Hypothalamus (tissue), 51 donors: ENCODE measurements at regions not wholly inside any gene's neighbourhood (a gene's known extent, or its start where the extent isn't known, plus 50 kb on each side); places are given as distances from the start of the nearest gene placed in this dataset.
"Not testable (repeated sequence)": the region's sequence is repeated elsewhere in the genome, so short reads cannot be mapped to it uniquely, and the experiment has no call there.

Source experiments
- DNase-seq, 51 donors: peaks; one replicate each; lab custom pipeline; 2025; lab: John Stamatoyannopoulos, UW

DNA sequence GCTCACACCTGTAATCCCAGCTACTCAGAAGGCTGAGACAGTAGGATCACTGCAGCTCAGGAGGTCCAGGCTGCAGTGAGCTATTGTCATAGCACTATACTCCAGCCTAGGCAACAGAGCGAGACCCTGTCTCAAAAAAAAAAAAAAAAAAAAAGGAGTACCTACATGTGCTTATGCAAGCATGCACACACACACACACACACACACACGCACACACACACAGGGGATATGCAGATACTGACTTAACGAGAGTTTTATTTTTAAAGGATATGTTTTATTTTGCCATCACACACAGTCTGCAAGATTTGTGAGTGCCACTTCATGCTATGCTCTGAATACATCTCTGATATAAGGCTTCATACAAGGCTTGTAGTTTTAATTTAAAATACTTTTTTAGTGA, 479.3 kb downstream of the NEBL start:
- DNase-seq = no peak

DNA sequence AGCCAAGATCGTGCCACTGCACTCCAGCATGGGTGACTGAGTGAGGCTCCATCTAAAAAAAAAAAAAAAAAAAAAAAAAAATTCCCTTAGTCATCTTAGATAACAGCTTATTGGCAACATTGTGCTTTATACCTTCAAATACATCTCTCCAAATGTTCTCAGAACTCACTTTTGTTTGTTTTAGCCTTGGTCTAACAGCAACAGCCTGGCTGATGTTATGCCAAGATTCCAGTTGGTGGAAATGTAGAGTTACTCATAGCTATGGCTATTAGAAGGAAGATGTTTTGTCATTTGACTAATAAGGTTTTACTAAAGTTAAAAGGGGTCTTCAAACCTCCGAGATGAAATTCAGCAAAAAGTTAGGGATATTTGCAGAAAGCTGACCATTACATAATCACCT, 481.4 kb downstream of the NEBL start:
- no peak for DNase-seq

DNA sequence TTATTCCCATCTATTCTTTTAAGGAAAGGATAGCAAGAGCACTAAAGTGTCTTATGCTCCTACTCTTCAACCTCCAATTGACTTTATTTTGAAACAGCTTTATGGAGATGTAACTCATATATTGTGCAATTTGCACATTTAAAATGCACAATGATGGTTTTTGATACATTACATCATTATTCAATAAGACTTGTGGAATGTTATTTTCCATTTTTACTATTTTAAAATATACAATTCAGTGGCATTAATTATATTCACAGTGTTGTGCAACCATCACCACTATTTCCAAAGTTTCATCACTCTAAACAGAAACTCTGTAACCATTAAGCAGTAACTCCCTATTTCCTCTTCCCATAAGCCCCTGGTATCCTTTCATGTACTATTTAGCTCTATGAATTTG, 489.8 kb downstream of the NEBL start:
- no peak for DNase-seq

DNA sequence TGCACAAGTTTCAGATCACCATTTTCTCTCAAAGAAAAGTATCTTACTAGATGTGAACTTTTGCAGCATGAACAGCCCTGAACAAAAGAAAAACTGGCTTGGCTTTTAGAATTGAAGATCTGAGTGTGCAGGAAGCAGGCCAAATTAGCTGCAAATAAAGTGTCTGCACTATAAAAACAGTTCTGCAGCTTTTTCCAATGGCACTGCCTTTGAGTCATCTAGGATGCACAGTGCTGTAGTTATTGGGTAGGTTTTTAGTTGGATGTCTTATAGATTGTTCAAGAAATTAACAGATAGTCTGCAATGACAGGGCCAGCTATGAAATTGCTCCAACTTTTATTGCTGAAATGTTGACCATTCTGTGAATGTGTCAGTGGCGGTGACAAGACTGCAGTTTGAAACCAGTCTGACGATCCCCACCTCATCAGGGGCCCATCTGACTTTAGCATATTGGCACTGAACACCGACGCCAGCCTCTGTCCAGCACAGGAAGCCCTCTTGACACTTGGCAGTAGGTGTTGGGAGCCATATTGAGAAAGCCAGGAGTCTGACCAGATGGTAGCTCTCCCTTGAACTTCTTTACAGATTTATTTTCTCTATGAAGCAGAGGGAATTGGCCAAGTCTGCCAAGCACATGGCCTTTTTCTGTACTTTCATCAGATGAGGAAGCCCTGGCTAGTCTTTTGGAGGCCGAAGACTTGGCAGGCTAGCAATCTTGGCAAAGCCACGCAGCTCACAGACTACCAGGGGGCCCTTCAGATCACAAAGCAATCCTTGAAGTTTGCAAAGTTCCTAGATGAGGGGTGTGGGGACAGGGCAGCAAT, 490.6 kb downstream of the NEBL start:
- DNase-seq = peak in 15 of 51 donors; percentile 1 to 44 (median 10)

DNA sequence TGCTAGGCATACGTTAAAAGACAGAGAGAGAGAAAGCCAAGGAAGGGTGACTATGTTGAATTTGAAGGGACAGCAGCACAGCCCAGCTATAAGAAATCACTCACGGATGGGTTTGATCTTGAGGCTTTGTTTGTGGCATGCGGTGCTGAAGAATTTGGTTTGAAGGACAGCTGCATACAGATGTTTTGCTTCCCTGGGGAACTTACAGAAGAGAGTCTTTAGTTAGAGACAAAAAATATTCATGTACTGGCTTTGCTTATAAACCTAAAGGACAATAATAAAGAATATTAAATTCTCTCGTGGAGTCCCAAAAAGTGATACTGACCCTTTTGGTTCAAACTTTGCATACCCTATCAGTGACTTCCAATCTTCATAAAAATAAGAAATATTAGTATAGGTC, 491.4 kb downstream of the NEBL start:
- DNase-seq = no peak

DNA sequence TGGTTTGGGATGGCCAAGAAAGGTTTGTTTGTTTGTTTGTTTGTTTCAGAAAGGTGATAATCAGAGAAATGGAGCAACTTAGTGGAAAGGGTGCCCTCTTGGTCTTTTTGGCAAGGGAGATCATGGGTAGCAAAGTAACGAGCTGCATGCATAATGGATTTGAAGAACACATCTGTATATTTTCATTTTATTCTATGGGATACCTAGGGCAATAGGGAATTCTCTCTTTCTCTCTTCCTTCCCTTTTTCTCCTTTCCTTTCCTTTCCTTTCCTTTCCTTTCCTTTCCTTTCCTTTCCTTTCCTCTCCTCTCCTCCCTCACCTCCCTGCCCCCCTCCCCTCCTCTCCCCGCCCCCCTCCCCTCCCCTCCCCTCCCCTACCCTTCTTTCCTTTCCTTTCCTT, 492.1 kb downstream of the NEBL start:
- no peak for DNase-seq

DNA sequence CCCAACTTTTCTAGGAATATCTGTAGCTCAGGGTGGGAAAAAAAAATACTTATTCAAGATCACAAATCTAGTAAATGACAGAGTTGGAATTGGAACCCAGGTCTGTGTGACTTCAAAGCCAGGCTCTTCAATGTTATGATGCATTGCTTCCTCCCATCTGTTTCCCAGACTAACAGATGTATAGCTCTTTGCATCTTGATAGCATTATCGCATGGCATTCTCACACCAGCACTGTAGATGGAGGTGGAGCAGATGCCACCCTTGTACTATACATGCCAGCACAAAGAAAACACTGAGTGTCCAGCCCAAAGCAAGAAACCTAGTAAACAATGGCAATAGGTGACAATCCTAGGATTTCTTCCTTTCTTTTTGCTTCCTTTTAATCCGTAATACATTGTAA, 497.3 kb downstream of the NEBL start:
- DNase-seq = no peak

DNA sequence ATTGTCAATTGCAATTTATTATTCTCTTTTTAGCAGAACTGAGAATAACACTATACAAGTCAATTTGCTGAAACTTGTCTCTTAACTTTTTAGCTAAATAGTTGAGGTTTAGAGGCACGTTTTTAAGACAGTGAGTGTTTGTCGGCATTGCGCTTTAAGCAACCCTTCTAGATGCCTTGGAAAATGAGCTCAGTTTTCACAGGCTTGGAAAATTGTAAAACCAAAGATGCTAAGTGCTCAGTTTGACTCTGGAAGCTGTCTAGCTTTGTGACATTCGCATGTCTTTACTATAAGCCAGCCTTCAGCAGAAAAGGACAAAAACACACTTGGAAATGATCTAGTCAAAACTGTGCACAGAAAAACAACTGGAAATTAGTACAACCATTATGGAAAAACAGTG, 500.4 kb downstream of the NEBL start:
- no peak for DNase-seq

DNA sequence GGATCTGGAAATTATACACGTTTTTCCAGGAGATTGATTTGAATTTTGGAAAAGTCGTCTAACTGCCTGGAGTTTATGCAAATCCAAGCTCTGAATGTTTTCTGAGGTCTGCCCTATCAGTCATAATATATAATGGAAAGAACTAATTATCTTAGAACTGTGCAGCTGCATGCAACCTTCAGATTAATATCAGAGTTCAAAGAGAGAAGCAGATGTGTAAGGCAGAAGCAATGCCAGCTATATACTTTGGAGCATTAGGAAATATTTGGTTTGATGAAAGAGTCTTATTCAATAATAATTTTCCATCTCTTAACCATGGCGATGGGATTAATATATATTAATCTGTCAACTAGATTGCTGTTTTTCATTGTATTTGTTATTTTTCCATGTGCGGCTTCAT, 500.9 kb downstream of the NEBL start:
- no peak for DNase-seq

DNA sequence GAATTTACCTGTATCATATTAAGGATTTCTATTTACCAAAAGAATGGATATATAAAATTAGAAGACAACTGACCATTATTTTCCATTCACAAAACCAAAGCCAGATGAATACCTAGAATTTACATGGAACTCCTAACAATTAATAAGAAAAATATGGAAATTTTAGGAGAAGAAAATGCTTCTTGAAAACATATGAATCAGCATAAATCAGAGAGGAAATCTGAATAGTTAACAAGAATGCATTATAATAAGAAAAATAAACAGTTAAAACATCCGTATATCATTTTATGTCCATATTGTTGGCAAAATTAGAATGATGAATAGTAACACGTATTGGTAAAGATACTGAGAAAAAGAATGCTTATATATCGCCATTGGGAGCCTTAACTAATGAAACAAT, 505.5 kb downstream of the NEBL start:
- DNase-seq = no peak

DNA sequence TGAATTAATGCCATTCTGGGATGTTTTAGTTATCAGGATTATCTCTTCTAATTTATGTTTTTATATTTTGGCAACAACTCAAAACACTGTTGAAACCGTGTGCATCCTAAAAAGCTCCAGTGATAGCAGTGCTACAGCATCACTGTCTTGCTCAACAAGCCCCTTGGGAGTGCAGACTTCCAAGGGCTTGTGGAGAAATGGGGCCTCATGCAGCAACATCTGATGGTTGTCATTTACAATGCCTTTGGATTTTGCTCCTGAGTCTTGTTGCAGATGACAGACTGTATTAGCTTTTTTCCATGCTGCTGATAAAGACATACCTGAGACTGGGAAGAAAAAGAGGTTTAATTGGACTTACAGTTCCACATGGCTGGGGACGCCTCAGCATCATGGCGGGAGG, 515.4 kb downstream of the NEBL start:
- no peak for DNase-seq

DNA sequence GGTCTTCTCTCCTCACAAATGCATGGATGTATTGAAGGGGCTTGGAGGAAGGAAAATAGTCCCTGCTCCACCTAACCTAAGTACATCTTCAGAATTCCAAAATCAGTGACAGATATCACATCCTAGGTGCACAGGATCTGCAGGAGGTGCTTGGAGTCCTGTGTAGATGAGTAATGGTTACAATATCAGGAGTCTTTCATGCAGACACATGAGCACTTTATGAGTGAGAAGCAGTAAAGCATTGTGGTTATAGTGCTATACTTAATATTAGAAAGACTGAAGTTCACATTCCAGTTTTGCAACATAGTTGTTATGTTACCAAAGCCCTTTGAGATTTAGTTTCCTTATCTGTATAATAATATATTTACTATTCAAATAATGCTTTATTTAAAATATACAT, 516.7 kb downstream of the NEBL start:
- DNase-seq = no peak

DNA sequence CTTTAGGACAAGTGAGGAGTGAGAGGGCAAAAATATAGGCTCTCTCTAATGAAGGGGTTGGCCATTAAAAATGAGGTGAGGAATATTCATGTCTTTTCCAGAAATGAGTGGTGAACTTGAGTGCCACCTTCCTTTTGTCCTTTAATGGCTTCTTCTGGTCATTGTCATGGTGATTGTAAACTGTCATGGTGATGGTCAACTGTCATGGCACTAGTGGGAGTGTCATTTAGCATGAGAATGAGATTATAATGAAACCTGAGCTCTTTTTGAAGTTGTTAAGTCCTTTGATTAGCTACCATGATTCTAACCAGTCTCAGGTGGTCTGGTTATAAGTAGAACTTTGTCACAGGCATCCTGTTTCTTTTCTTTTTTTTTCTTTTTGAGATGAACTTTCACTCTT, 524.4 kb downstream of the NEBL start:
- DNase-seq = no peak

DNA sequence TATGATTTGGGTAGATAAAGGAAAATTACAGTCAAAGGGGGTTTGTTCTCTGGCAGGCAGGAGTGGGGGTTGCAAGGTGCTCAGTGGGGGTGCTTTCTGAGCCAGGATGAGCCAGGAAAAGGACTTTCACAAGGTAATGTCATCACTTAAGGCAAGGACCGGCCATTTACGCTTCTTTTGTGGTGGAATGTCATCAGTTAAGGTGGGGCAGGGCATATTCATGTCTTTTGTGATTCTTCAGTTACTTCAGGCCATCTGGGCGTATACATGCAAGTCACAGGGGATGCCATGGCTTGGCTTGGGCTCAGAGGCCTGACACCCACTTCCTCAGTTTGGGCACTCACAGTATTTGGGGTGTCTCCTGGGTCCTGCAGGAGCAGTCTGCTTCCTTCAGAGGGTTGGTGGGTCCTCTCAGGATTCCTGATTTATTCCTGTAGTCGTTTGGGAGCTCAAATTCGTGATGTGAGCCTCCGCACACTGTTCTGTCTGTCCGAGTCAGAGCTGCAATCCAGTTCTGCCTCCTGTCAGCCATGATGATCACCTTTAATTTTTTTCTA, 526.1 kb downstream of the NEBL start:
- not testable (repeated sequence) for DNase-seq

DNA sequence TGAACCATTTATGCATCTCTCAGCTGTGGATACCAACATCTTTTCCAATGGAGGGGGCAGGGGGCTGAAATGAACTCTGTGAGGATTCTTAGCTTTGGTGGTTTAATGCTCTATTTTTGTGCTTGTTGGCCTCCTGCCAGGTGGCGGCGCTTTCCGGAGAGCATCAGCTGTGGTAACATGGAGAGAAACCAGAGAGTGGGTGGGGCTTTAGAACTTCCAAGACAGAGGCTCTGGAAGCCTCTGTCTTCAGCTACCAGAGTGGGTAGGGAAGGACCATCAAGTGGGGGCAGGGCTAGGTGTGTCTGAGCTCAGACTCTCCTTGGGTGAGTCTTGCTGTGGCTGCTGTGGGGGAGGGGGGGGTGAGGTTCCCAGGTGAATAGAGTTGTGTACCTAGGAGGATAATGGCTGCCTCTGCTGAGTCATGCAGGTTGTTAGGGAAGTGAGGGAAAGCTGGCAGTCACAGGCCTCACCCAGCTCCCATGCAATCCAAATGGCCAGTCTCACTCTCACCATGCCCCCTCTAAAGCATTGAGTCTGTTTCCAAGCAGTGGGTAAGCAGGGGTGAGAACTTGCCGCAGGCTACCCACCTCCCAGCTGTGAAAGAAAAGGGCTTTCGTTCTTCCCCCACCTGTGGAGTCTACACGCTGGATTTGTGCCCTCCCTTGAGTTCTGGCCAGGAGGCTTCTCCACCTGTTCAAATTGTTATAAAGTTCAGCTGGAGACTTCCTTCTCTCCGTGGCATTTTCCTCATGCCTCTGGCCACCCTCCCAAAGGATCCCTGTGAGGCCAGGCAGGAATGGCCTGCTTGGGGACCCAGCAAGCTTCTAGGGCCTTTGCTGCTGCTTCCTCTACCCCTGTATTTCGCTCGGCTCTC, 527.0 kb downstream of the NEBL start:
- no peak for DNase-seq

DNA sequence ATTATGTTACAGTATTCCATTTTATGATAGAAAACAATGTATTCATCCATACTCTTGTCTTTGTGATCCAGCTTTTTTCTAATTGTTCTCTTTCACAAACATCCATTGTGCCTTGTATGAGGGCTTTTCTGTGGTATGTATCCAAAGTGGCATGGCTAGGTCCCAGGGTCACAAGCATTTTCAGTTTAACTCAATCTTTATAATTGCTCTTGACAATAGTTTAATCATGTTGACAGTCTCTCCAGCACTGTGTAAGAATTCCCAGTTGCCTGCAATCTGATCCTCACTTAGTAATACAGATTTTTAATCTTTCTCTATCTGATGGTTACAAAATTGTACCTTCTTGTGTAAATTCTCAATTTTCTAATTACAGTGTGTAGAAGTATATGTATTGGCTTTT, 533.4 kb downstream of the NEBL start:
- no peak for DNase-seq

DNA sequence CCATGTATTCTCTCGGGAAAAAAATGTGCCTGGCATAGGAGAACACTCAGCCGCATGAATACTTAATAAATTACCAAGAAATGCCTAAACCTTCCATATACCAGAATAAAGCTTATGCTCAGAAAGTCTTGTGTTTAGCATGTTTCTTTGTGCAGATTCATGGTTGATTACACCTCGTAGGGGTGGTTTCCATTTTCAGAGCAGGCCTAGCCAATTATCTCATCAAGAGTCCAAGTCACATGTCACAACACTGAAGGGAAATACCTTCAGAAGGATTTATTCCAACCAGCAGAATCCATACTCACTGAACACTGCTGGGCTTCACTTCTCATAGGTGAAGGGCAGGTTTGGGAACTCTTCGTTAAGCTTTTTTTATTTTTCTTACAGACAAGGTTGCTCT, 539.7 kb downstream of the PLXDC2 start:
- DNase-seq = no peak

DNA sequence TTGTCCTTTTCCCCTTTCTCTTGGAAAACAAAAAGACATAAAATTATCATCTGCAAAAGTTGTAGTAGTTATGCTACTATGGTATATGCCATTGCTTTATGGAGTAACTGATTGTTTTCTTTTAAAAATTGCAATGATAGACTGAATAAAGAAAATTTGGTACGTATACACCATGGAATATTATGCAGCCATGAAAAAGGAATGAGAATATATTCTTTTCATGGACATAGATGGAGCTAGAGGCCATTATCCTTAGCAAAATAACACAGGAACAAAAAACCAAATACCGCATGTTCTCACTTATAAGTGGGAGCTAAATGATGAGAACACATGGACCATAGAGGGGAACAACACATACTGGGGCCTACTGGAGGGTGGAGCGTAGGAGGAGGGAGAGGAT, 538.8 kb downstream of the PLXDC2 start:
- no peak for DNase-seq

DNA sequence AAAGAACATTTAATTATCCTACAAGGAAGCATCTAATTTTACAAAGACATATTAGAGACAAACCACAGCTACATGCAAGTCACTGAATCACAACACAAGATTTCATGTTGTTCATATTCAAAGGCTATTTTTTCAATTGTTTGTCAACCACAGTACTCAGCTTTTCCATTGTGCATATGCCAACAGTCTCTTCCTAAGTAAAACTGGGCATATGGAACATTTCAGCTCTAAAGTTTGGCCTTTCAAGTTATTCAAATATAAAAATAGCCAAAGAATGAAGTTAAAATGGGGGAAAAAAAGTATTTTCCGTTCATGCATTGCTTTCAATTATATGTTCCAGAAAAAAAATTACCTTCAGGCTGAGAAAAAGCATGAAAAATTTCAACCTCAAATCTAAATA, 537.9 kb downstream of the PLXDC2 start:
- no peak for DNase-seq

DNA sequence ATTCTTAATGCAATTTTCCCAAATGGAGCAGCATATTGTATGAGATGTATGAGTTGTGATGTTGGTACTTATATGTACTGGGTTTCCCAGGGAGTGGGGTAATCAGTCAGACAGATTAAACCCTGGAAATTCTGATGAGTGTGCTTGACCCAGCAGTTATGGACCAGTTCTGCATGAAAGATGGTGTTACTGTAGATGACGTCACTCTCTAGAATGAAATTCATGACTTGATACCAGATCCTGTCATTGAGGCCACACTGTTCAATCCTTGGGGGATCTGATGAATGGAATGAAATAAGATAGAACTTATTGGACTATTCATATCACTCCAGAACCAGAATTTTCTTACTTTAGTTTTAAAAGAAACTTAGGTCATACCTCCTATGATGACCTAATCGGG, 534.3 kb downstream of the PLXDC2 start:
- no peak for DNase-seq

DNA sequence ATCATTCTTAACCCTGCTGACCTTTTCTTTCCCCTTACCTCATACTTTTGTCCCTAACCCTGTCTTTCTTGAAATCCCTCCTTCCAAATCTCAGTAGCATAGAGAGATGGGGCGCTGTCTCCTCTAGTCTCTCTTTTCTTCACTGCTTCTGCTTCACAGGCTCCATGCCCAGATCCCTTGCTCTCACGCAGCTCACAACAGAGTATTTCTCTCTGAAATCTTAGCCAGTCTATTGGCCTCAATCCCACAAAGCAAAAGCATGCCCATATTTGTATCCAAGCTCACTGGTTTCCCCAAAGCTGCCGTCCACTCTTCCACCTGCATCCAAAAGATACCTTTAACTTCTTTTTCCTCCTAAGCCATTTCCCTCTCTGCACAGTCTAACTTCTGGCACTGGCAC, 526.8 kb downstream of the PLXDC2 start:
- DNase-seq = peak in 1 of 51 donors; percentile 2
